ENCODE measurements at regions not wholly inside any gene's neighbourhood (a gene's known extent, or its start where the extent isn't known, plus 50 kb on each side); places are given as distances from the start of the nearest gene placed in this dataset.
A peak's percentile ranks its signal among the peaks of the same experiment; 100 is the strongest.

DNA sequence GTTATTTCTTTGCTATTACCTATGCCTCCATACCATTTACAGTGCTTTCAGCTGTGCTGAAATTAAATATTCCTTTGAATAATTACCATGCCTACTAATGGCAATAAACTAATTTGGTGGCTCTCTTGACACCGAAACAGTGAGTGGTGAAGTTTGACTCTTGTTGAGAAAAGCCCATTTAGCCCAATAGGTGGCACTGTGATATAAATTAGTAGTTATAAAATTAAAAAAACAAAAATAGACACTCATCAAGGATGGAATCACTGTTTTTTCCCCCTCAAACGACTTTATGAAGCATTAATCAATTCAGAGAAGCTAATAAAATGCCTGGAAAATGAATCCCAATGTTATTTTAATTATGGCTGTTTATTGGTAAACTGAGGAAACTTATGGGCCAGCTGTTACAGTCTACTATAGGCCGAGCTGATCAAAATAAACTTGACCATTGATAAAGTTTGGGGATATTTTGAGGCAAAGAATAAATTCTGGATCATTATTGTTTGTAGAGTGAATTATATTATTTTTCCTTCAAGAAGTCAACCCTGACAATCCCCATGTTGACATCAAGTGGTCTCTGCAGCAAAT, 339.6 kb downstream of the TRIB2 start:
- Histone ChIP-seq H3K4me1 (ENCODE audit: control insufficient read depth, insufficient read depth, low read length) (no peaks in the 10 kb centered on the region), H3K4me3 (no peak overlapping the region), H2AFZ (ENCODE audit: control insufficient read depth, low read depth, low read length) (no peak overlapping the region), H3K36me3 (ENCODE audit: control insufficient read depth in 2 of 2, insufficient read depth in 2 of 2, low read length in 1 of 2) (no peaks in the 10 kb centered on the region), H3K9ac (ENCODE audit: control insufficient read depth, insufficient read depth, low read length) (no peak overlapping the region), H3K4me2 (ENCODE audit: control insufficient read depth, insufficient read depth) (no peak overlapping the region), H3K27ac (ENCODE audit: control insufficient read depth, insufficient read depth) (no peak overlapping the region), H3K79me2 (ENCODE audit: control insufficient read depth, insufficient read depth, low read length) (no peaks in the 10 kb centered on the region), H3K27me3 (replicated peaks in 1 of 2; ENCODE audit: control insufficient read depth in 2 of 2, insufficient read depth in 2 of 2, low read length in 1 of 2) (no peaks in the 10 kb centered on the region), H3K9me3 (replicated peaks; ENCODE audit: control insufficient read depth, insufficient read depth, low read length) (no peaks in the 10 kb centered on the region), H4K20me1 (ENCODE audit: control insufficient read depth, insufficient read depth) (no peaks in the 10 kb centered on the region)
- ATAC-seq, result peak; percentile 41; the same call in 2 of the 3 replicates
- intact Hi-C loops (cut with micrococcal nuclease; ENCODE audit: unreplicated experiment) (loop anchor here (5.0 to 10.0 kb wide), 2 partner anchors 136 to 1638 kb away; no protein-coding TSS in a partner anchor), in situ Hi-C loops (cut with MboI) (loop anchor here (10.0 kb wide), 1 partner anchor 1848 kb away; no protein-coding TSS in a partner anchor)
- CTCF ChIA-PET, result interaction anchor here (0.8 to 1.2 kb wide), 3 partner anchors 17 to 406 kb away, joined by 3 read pairs; no protein-coding TSS in a partner anchor
- FAIRE-seq, result no peak
- no TSS peak for BruUV-seq (replicated peaks)
- WGBS (ENCODE audit: insufficient coverage, insufficient replicate concordance, low lambda C conversion rate, missing lambda C conversion rate), result 0% methylated on average over 3 of the region's 3 CpGs
- RAD21 ChIA-PET (ENCODE audit: unreplicated experiment), result no interaction called here
- SMC1A ChIA-PET (ENCODE audit: uncharacterized antibody, unreplicated experiment), result interaction anchor here (1.0 to 1.7 kb wide), 3 partner anchors 9 to 492 kb away, joined by 3 to 5 read pairs (median 3); no protein-coding TSS in a partner anchor
- POLR2A ChIA-PET, result no interaction called here
- TF ChIP-seq RAD21 (IDR thresholded peaks at IDR 0.05; ENCODE audit: insufficient read depth, low read depth, low read length) (0 out of 2 replicates have a peak, but pooled peaks have one; percentile 19), SMC3 (IDR thresholded peaks at IDR 0.05; ENCODE audit: borderline replicate concordance, low read length) (peak; percentile 29; the same call in 1 of the 2 replicates), FOXK2 (IDR thresholded peaks at IDR 0.05) (no peak)
- TF ChIP-seq, protein P1, sequence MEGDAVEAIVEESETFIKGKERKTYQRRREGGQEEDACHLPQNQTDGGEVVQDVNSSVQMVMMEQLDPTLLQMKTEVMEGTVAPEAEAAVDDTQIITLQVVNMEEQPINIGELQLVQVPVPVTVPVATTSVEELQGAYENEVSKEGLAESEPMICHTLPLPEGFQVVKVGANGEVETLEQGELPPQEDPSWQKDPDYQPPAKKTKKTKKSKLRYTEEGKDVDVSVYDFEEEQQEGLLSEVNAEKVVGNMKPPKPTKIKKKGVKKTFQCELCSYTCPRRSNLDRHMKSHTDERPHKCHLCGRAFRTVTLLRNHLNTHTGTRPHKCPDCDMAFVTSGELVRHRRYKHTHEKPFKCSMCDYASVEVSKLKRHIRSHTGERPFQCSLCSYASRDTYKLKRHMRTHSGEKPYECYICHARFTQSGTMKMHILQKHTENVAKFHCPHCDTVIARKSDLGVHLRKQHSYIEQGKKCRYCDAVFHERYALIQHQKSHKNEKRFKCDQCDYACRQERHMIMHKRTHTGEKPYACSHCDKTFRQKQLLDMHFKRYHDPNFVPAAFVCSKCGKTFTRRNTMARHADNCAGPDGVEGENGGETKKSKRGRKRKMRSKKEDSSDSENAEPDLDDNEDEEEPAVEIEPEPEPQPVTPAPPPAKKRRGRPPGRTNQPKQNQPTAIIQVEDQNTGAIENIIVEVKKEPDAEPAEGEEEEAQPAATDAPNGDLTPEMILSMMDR (IDR thresholded peaks at IDR 0.05 in 2 of 3, conservative IDR thresholded peaks at IDR 0.05 in 1 of 3; ENCODE audit: control insufficient read depth in 2 of 3, extremely low read depth in 1 of 3, insufficient read depth in 1 of 3, low read depth in 3 of 3, low read length in 3 of 3), result peak; percentile 17 to 46 (median 25); a peak in 3 of 6 replicates
- DNase-seq (ENCODE audit: low read depth, low spot score), result no peak
